Spleen (tissue), 11 donors: ENCODE measurements at regions not wholly inside any gene's neighbourhood (a gene's known extent, or its start where the extent isn't known, plus 50 kb on each side); places are given as distances from the start of the nearest gene placed in this dataset.

ENCODE experiments used
- DNase-seq: peaks from one replicate; pipeline ENCODE4 v3.0.0-alpha.2; 2020
- H3K27ac ChIP-seq, 8 donors: fragments of 200-600 bp; sonication (generic) in 7 of 8; 1 replicate in 4 of 8; 2 replicates in 4 of 8; pipeline versions ENCODE4 v1.5.0 to v1.8.0; 2016 to 2021; ENCODE audit warnings: inconsistent platforms in 4 of 8, mild to moderate bottlenecking in 4 of 8, moderate library complexity in 1 of 8
- H3K27me3 ChIP-seq, 7 donors: fragments of 200-600 bp; sonication (generic) in 6 of 7; replicated peaks in 1 of 7; 1 replicate in 4 of 7; 2 replicates in 3 of 7; pipeline versions ENCODE4 v1.5.0 to v1.8.0; 2016 to 2021; ENCODE audit warnings: inconsistent platforms in 3 of 7, mild to moderate bottlenecking in 1 of 7
- H3K36me3 ChIP-seq, 6 donors: fragments of 200-600 bp; sonication (generic) in 5 of 6; 1 replicate in 4 of 6; 2 replicates in 2 of 6; pipeline versions ENCODE4 v1.5.0 to v1.8.0; 2016 to 2021; ENCODE audit warnings: inconsistent platforms in 2 of 6
- H3K4me1 ChIP-seq, 6 donors: fragments of 200-600 bp; sonication (generic) in 5 of 6; 1 replicate in 3 of 6; 2 replicates in 3 of 6; pipeline versions ENCODE4 v1.5.0 to v1.8.0; 2016 to 2021; ENCODE audit warnings: inconsistent platforms in 3 of 6
- H3K4me3 ChIP-seq, 8 donors: fragments of 200-600 bp; sonication (generic) in 7 of 8; 1 replicate in 4 of 8; 2 replicates in 4 of 8; pipeline versions ENCODE4 v1.5.0 to v1.8.0; 2016 to 2021; ENCODE audit warnings: inconsistent platforms in 4 of 8, mild to moderate bottlenecking in 4 of 8, moderate library complexity in 2 of 8
- H3K9me3 ChIP-seq, 8 donors: fragments of 200-600 bp; sonication (generic) in 7 of 8; 1 replicate in 4 of 8; 2 replicates in 4 of 8; pipeline versions ENCODE4 v1.5.0 to v1.8.0; 2016 to 2021; ENCODE audit warnings: inconsistent platforms in 4 of 8
- CTCF ChIP-seq, 11 experiments: fragments of 200-600 bp in 7 of 11; fragments of 450-650 bp in 4 of 11; sonication (generic) in 4 of 11; IDR thresholded peaks in 8 of 11; conservative IDR thresholded peaks in 3 of 11; 1 replicate in 7 of 11; 2 replicates in 4 of 11; pipeline versions ENCODE4 v1.4.0 to v1.8.0; 2016 to 2021; ENCODE audit warnings: antibody characterized with exemption in 11 of 11, inconsistent platforms in 4 of 11, mild to moderate bottlenecking in 1 of 11
- POLR2A ChIP-seq, 3 donors: fragments of 450-650 bp; IDR thresholded peaks; one replicate each; pipeline ENCODE4 v1.5.1; 2017; ENCODE audit warnings: antibody characterized with exemption in 3 of 3, mild to moderate bottlenecking in 1 of 3
- POLR2AphosphoS5 ChIP-seq, 3 donors: sonication (generic); formaldehyde crosslinking; IDR thresholded peaks; one replicate each; pipeline ENCODE4 v1.5.1; 2017; ENCODE audit warnings: antibody characterized with exemption in 3 of 3
- WGBS, 5 donors: extraction: QIAGEN DNeasy Blood & Tissue Kit in 3 of 5; methylation state at CpG; one replicate each; pipeline versions ENCODE4 v1.1.5 to v1.1.7; 2013 to 2018; 5-methylcytosine and 5-hydroxymethylcytosine counted together
- intact Hi-C: fragments of 100-400 bp; cut with DNase I; formaldehyde crosslinking; loops from one replicate; pipeline ENCODE4 v1.15.0; 2023; ENCODE audit warnings: low total_unique reads
- donor health status: healthy with polysubstance abuse.
- donor health status: DM: no; HTN: no; CAD: no; lungs with moderate emphysema.
- donor health status: DM: no; HTN: no; CAD: no.
- donor health status: Bipolar disorder and iron deficiency.
- donor health status: healthy.
- donor health status: DM: no; HTN: no; CAD: no.
- donor health status: DM: yes; HTN: yes; CAD: no.

DNA sequence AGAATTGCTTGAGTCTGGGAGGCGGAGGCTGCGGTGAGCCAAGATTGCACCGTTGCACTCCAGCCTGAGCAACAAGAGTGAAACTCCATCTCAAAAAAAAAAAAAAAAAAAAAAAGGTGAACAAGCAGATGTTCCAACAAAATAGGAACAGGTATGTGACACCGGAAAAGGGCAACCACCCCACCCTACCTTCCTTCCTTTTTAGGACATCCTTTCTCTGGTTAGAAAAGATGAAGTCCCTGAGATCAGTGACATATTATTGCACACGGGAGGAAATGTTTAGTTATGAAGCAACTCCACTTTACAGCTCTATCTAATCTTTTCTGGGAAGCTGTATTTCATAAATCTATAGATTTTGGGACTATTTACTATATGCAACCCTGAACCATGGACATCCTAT, 114.2 kb upstream of the MON1B start:
- intact Hi-C loops = no loop called here
- WGBS, 5 donors = 66 to 76% (median 70%) methylated on average over 5 of the region's 5 CpGs
- Histone ChIP-seq H3K27ac (no peak overlapping the region), H3K36me3 (no peaks in the 10 kb centered on the region), H3K4me1 (peaks cover 0 to 8% (median 2%) of the 10 kb centered on the region in 6 donors), H3K27me3 (no peaks in the 10 kb centered on the region), H3K4me3 (no peak overlapping the region), H3K9me3 (peaks cover 0 to 7% (median 0%) of the 10 kb centered on the region in 8 donors)
- TF ChIP-seq CTCF (IDR thresholded peaks at IDR 0.05 in 8 of 11, conservative IDR thresholded peaks at IDR 0.05 in 3 of 11) = no peak
- no peak for TF ChIP-seq POLR2AphosphoS5 (IDR thresholded peaks at IDR 0.05)
- no peak for TF ChIP-seq POLR2A (IDR thresholded peaks at IDR 0.05)
- no peak for DNase-seq

DNA sequence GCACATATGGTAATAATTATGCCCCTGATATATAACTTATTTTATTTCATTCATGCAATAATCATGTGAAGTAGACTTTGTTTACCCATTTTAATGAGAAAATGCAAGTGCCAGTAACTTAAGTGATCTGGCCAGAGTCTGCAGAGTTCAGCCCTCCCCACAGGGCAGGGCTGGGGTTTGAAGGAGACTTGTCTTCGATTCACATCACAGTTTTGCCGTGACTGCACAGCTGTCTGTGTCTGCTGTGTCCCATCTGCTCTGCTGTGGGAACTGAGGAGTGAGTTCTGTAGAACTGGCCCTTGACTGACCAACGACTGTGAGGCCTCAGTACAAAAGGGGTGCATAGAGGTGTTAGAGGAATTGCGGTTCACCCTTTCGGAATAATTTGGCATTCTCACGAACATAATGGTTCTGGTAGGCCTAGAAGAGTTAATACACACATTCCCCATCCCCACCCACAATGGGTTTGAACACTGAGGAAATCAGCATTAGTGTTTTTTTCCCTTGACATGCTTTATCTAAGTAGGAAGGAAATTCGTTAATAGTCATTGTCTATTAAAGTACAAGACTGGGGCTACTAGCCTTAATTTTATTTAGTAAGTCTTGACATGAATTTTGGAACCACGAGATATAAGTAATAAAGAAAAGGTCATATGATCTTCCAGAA, 113.6 kb upstream of the MON1B start:
- peaks cover 0 to 7% (median 0%) of the 10 kb centered on the region in 8 donors for H3K9me3 ChIP-seq
- peak overlapping the region in 3 of 8 donors; percentile 22 to 50 (median 36) for H3K27ac ChIP-seq
- 50 to 73% (median 63%) methylated on average over 8 of the region's 8 CpGs for WGBS, 5 donors
- H3K4me3 ChIP-seq = no peak overlapping the region
- H3K27me3 ChIP-seq = no peaks in the 10 kb centered on the region
- H3K36me3 ChIP-seq = no peaks in the 10 kb centered on the region
- H3K4me1 ChIP-seq = peaks cover 0 to 8% (median 2%) of the 10 kb centered on the region in 6 donors
- intact Hi-C loops = no loop called here
- no peak for DNase-seq
- TF ChIP-seq POLR2AphosphoS5 (IDR thresholded peaks at IDR 0.05) (no peak), CTCF (IDR thresholded peaks at IDR 0.05 in 8 of 11, conservative IDR thresholded peaks at IDR 0.05 in 3 of 11) (no peak), POLR2A (IDR thresholded peaks at IDR 0.05) (no peak)

DNA sequence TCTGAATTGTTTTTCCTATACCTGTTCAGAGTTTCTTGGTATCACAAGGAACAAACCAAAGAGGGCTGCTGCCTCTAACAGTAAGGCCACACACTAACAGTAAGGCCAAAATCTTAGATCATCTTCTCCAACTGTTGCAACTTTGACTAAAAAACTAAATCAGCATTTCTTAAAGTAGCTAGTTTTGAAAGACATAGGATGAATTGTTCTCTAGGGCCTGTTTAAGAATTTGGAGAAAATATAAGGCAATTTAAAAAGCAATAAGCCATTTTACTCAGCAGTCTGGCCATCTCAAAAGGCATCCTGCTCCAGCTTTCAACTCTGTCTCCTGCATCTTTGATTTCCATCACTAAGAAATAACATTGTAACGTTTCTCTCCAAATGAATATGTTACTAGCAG, 105.0 kb upstream of the MON1B start:
- Histone ChIP-seq H3K27me3 (no peaks in the 10 kb centered on the region), H3K4me1 (no peaks in the 10 kb centered on the region), H3K36me3 (no peaks in the 10 kb centered on the region), H3K9me3 (no peaks in the 10 kb centered on the region), H3K4me3 (no peak overlapping the region), H3K27ac (no peak overlapping the region)
- WGBS, 5 donors = 51 to 86% (median 62%) methylated on average over 1 of the region's 1 CpG
- no peak for DNase-seq
- TF ChIP-seq CTCF (IDR thresholded peaks at IDR 0.05 in 8 of 11, conservative IDR thresholded peaks at IDR 0.05 in 3 of 11) = no peak
- no peak for TF ChIP-seq POLR2AphosphoS5 (IDR thresholded peaks at IDR 0.05)
- no peak for TF ChIP-seq POLR2A (IDR thresholded peaks at IDR 0.05)
- intact Hi-C loops = no loop called here

DNA sequence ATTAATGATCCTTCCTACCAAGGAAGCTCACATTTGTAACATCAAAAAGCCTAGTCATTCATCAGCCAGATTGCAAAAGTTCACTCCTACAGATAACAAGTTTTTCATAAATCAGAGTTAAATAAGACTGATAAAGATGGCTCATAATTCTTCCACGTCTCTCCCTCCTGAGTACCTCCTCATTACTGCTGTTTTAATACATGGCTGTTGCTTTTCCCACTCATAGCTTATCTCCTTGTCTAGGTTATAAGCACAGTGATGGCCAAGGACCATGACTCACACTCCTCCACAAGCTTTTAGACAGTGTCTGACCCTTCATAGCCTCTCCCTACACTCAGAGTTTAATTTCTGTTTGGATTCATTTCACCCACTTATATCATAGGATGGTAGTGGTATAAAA, 100.9 kb upstream of the MON1B start:
- Histone ChIP-seq H3K4me1 (no peaks in the 10 kb centered on the region), H3K27me3 (no peaks in the 10 kb centered on the region), H3K4me3 (no peak overlapping the region), H3K36me3 (no peaks in the 10 kb centered on the region), H3K27ac (no peak overlapping the region), H3K9me3 (no peaks in the 10 kb centered on the region)
- no peak for DNase-seq
- intact Hi-C loops = no loop called here
- no peak for TF ChIP-seq POLR2AphosphoS5 (IDR thresholded peaks at IDR 0.05)
- TF ChIP-seq CTCF (IDR thresholded peaks at IDR 0.05 in 8 of 11, conservative IDR thresholded peaks at IDR 0.05 in 3 of 11) = no peak
- TF ChIP-seq POLR2A (IDR thresholded peaks at IDR 0.05) = no peak
- 35 to 88% (median 73%) methylated on average over 1 of the region's 1 CpG for WGBS, 5 donors
